Adrenal gland (tissue), 5 donors: ENCODE measurements at regions not wholly inside any gene's neighbourhood (a gene's known extent, or its start where the extent isn't known, plus 50 kb on each side); places are given as distances from the start of the nearest gene placed in this dataset.

Experiments
- CTCF ChIP-seq, 6 experiments: fragments of 450-650 bp in 4 of 6; fragments of 200-600 bp in 2 of 6; sonication (generic) in 1 of 6; IDR thresholded peaks; 1 replicate in 5 of 6; 2 replicates in 1 of 6; pipeline versions ENCODE4 v1.5.1 to v1.8.0; 2016 to 2021; ENCODE audit warnings: antibody characterized with exemption in 6 of 6, mild to moderate bottlenecking in 2 of 6, moderate library complexity in 1 of 6
- POLR2A ChIP-seq, 2 donors: fragments of 450-650 bp; IDR thresholded peaks; one replicate each; pipeline ENCODE4 v1.6.1; 2017; ENCODE audit warnings: antibody characterized with exemption in 2 of 2, mild to moderate bottlenecking in 2 of 2, moderate library complexity in 1 of 2
- donor health status: DM: no; HTN: no; CAD: no.

- TF ChIP-seq CTCF (IDR thresholded peaks at IDR 0.05) (no peak), POLR2A (IDR thresholded peaks at IDR 0.05) (no peak)
Observed at GRCh38 chr12:19778172-19778571, 338.9 kb downstream of the AEBP2 start.
